ENCODE measurements at regions not wholly inside any gene's neighbourhood (a gene's known extent, or its start where the extent isn't known, plus 50 kb on each side); places are given as distances from the start of the nearest gene placed in this dataset.

DNA sequence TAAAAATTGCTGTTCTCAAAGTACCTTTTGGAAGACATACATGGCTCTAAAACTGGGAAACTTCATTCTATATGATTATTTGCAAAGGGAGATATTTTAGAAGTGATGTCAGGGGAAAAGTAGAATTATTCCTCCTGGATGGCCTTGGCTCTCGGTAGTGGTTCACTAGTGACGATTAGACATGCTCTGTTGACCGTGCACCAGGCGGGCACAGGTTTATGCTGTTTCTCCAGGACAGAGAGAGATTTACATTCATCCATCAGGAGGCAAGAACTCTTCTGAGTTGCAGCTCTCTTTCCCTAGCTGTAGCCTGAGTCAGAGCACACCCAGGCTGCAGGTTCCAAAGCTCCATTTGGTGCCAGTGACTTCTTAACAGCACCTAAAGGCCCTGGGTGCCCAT, 184.9 kb upstream of the WDR11 start:
- TF ChIP-seq, protein P1, sequence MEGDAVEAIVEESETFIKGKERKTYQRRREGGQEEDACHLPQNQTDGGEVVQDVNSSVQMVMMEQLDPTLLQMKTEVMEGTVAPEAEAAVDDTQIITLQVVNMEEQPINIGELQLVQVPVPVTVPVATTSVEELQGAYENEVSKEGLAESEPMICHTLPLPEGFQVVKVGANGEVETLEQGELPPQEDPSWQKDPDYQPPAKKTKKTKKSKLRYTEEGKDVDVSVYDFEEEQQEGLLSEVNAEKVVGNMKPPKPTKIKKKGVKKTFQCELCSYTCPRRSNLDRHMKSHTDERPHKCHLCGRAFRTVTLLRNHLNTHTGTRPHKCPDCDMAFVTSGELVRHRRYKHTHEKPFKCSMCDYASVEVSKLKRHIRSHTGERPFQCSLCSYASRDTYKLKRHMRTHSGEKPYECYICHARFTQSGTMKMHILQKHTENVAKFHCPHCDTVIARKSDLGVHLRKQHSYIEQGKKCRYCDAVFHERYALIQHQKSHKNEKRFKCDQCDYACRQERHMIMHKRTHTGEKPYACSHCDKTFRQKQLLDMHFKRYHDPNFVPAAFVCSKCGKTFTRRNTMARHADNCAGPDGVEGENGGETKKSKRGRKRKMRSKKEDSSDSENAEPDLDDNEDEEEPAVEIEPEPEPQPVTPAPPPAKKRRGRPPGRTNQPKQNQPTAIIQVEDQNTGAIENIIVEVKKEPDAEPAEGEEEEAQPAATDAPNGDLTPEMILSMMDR (IDR thresholded peaks at IDR 0.05) = no peak
- TF ChIP-seq POLR2AphosphoS5 (IDR thresholded peaks at IDR 0.05) = no peak
- TF ChIP-seq EP300 (IDR thresholded peaks at IDR 0.05) = no peak
- no peak for TF ChIP-seq POLR2A (IDR thresholded peaks at IDR 0.05; ENCODE audit: low read depth)

Data from esophagus muscularis mucosa (tissue), 4 donors.